ENCODE measurements at regions not wholly inside any gene's neighbourhood (a gene's known extent, or its start where the extent isn't known, plus 50 kb on each side); places are given as distances from the start of the nearest gene placed in this dataset.

- BruUV-seq (replicated peaks): no TSS peak
- DNase-seq (ENCODE audit: extremely low read depth in 1 of 4, low spot score in 3 of 4): no peak
- Histone ChIP-seq H2AFZ (ENCODE audit: low read depth, low read length) (no peak overlapping the region), H3K4me3 (no peak overlapping the region), H3K4me2 (ENCODE audit: insufficient read depth, low read length) (no peak overlapping the region), H3K36me3 (ENCODE audit: control insufficient read depth, insufficient read depth, low read length) (no peaks in the 10 kb centered on the region), H3K27me3 (ENCODE audit: control insufficient read depth in 2 of 2, insufficient read depth in 2 of 2, low read length in 2 of 2) (peaks cover 0 to 4% of the 10 kb centered on the region in 2 experiments; a peak in 1 of 5 replicates), H3K9me1 (ENCODE audit: control insufficient read depth, insufficient read depth, low read length) (no peaks in the 10 kb centered on the region), H3K9ac (ENCODE audit: insufficient read depth in 1 of 2, low read depth in 2 of 2, low read length in 2 of 2) (no peak overlapping the region), H3K79me2 (ENCODE audit: control insufficient read depth, insufficient read depth, low read length) (no peaks in the 10 kb centered on the region), H4K20me1 (replicated peaks; ENCODE audit: control insufficient read depth, insufficient read depth, low read length) (no peaks in the 10 kb centered on the region), H3K9me3 (replicated peaks; ENCODE audit: control insufficient read depth, insufficient read depth, low read depth, low read length) (no peaks in the 10 kb centered on the region), H3K4me1 (replicated peaks in 1 of 2; ENCODE audit: control insufficient read depth in 2 of 2, insufficient read depth in 2 of 2, low read length in 2 of 2) (no peaks in the 10 kb centered on the region; a peak in 2 of 5 replicates), H3K27ac (ENCODE audit: extremely low read depth, low read depth, low read length) (no peak overlapping the region)
- no peak for ATAC-seq
- ChIA-PET CTCF (ENCODE audit: low intra/inter-chr PET ratio) (no interaction called here), POLR2A (interaction anchor here (1.3 kb wide), 1 partner anchor 40 kb away, joined by 3 read pairs; no protein-coding TSS in a partner anchor)
- no peak for TF ChIP-seq ZNF23 (CRISPR knock-in tag; IDR thresholded peaks at IDR 0.05)
- 0 out of 2 replicates have a peak, but pooled peaks have one; percentile 13 for TF ChIP-seq CBFA2T3 (IDR thresholded peaks at IDR 0.05)
- no peak for FAIRE-seq
- WGBS (ENCODE audit: insufficient coverage, low coverage, missing lambda C conversion rate): 26% methylated on average over 13 of the region's 15 CpGs
- intact Hi-C loops (cut with micrococcal nuclease) (loop anchor here (10.0 kb wide), 1 partner anchor 61 kb away; the partner anchor contains the start of gene FOXA2), in situ Hi-C loops (cut with MboI) (no loop called here)
Observed at GRCh38 chr20:22523499-22524392, 60.6 kb downstream of the FOXA2 start.

DNA sequence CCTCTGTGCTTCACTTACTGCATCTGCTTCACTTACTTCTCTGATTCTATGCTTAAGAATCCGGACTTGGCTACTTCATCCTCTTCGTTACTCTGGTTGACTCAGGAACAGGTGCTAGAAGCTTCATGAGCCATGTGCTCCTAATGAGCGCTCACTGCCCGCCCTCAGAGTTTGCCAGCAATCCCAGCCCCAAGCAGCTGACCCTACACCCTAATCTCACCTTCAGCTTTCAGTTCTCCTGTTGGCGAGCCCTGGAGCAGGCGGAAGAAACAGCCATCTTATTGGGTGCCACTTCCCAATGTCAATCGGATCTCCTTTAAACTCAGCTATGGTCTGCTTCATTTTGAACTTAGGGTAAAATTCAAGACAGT lies 61.3 kb downstream of the FOXA2 start:
- no peak for ATAC-seq
- CTCF ChIA-PET (ENCODE audit: low intra/inter-chr PET ratio): no interaction called here
- Histone ChIP-seq H3K9ac (ENCODE audit: insufficient read depth in 1 of 2, low read depth in 2 of 2, low read length in 2 of 2) (no peak overlapping the region), H3K4me2 (ENCODE audit: insufficient read depth, low read length) (no peak overlapping the region), H3K27ac (ENCODE audit: extremely low read depth, low read depth, low read length) (no peak overlapping the region), H3K36me3 (ENCODE audit: control insufficient read depth, insufficient read depth, low read length) (no peaks in the 10 kb centered on the region), H3K9me1 (ENCODE audit: control insufficient read depth, insufficient read depth, low read length) (no peaks in the 10 kb centered on the region), H2AFZ (ENCODE audit: low read depth, low read length) (no peak overlapping the region), H3K9me3 (replicated peaks; ENCODE audit: control insufficient read depth, insufficient read depth, low read depth, low read length) (no peaks in the 10 kb centered on the region), H3K27me3 (ENCODE audit: control insufficient read depth in 2 of 2, insufficient read depth in 2 of 2, low read length in 2 of 2) (peaks cover 0 to 4% of the 10 kb centered on the region in 2 experiments; a peak in 1 of 5 replicates), H3K4me1 (replicated peaks in 1 of 2; ENCODE audit: control insufficient read depth in 2 of 2, insufficient read depth in 2 of 2, low read length in 2 of 2) (no peaks in the 10 kb centered on the region; a peak in 2 of 5 replicates), H3K4me3 (no peak overlapping the region), H4K20me1 (replicated peaks; ENCODE audit: control insufficient read depth, insufficient read depth, low read length) (no peaks in the 10 kb centered on the region), H3K79me2 (ENCODE audit: control insufficient read depth, insufficient read depth, low read length) (no peaks in the 10 kb centered on the region)
- no peak for FAIRE-seq
- POLR2A ChIA-PET: interaction anchor here (1.3 kb wide), 1 partner anchor 40 kb away, joined by 3 read pairs; no protein-coding TSS in a partner anchor
- DNase-seq (ENCODE audit: extremely low read depth in 1 of 4, low spot score in 3 of 4): no peak
- intact Hi-C loops (cut with micrococcal nuclease): loop anchor here (10.0 kb wide), 1 partner anchor 62 kb away; the partner anchor contains the start of gene FOXA2
- 38% methylated on average over 7 of the region's 7 CpGs for WGBS (ENCODE audit: insufficient coverage, low coverage, missing lambda C conversion rate)
- TF ChIP-seq NFXL1 (CRISPR knock-in tag; IDR thresholded peaks at IDR 0.05) (no peak), DIDO1 (tag; IDR thresholded peaks at IDR 0.05; ENCODE audit: low read depth) (no peak), DACH1 (IDR thresholded peaks at IDR 0.05; ENCODE audit: partially characterized antibody) (no peak), ZBTB1 (CRISPR knock-in tag; IDR thresholded peaks at IDR 0.05; ENCODE audit: borderline replicate concordance, low read depth) (no peak), ZNF175 (CRISPR knock-in tag; IDR thresholded peaks at IDR 0.05; ENCODE audit: low read depth) (no peak), ZNF239 (CRISPR knock-in tag; IDR thresholded peaks at IDR 0.05) (no peak), SRSF3 (IDR thresholded peaks at IDR 0.05; ENCODE audit: insufficient read depth, low read length) (no peak), KAT2B (IDR thresholded peaks at IDR 0.05; ENCODE audit: low read depth, low read length) (no peak), NR4A1 (CRISPR knock-in tag; IDR thresholded peaks at IDR 0.05) (no peak), NR4A1 (tag; IDR thresholded peaks at IDR 0.05) (no peak)
- TF ChIP-seq, protein P1, sequence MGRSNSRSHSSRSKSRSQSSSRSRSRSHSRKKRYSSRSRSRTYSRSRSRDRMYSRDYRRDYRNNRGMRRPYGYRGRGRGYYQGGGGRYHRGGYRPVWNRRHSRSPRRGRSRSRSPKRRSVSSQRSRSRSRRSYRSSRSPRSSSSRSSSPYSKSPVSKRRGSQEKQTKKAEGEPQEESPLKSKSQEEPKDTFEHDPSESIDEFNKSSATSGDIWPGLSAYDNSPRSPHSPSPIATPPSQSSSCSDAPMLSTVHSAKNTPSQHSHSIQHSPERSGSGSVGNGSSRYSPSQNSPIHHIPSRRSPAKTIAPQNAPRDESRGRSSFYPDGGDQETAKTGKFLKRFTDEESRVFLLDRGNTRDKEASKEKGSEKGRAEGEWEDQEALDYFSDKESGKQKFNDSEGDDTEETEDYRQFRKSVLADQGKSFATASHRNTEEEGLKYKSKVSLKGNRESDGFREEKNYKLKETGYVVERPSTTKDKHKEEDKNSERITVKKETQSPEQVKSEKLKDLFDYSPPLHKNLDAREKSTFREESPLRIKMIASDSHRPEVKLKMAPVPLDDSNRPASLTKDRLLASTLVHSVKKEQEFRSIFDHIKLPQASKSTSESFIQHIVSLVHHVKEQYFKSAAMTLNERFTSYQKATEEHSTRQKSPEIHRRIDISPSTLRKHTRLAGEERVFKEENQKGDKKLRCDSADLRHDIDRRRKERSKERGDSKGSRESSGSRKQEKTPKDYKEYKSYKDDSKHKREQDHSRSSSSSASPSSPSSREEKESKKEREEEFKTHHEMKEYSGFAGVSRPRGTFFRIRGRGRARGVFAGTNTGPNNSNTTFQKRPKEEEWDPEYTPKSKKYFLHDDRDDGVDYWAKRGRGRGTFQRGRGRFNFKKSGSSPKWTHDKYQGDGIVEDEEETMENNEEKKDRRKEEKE (IDR thresholded peaks at IDR 0.05; ENCODE audit: borderline replicate concordance in 1 of 2, control insufficient read depth in 1 of 2, low read depth in 2 of 2, low read length in 1 of 2): no peak
- no TSS peak for BruUV-seq (replicated peaks)
- in situ Hi-C loops (cut with MboI): no loop called here

Measured in K562 (cell line).